WTC11 (cell line): ENCODE measurements at regions not wholly inside any gene's neighbourhood (a gene's known extent, or its start where the extent isn't known, plus 50 kb on each side); places are given as distances from the start of the nearest gene placed in this dataset.

Experiments used
- ATF1 ChIP-seq: sonication (generic); formaldehyde crosslinking; IDR thresholded peaks from 2 replicates; pipeline ENCODE4 v1.8.1; 2023; ENCODE audit warnings: mild to moderate bottlenecking, moderate library complexity, missing genetic modification reagents
- CTCF ChIP-seq: fragments of 200-600 bp; IDR thresholded peaks from 2 replicates; pipeline ENCODE4 v1.8.0; 2022; ENCODE audit warnings: antibody characterized with exemption
- ELF4 ChIP-seq: sonication (generic); formaldehyde crosslinking; IDR thresholded peaks from 2 replicates; pipeline ENCODE4 v1.8.1; 2022; ENCODE audit warnings: low read depth, mild to moderate bottlenecking, moderate library complexity, missing genetic modification reagents
- FOXP4 ChIP-seq: sonication (generic); formaldehyde crosslinking; IDR thresholded peaks from 2 replicates; pipeline ENCODE4 v1.8.0; 2022; ENCODE audit warnings: mild to moderate bottlenecking, missing genetic modification reagents
- IRF2 ChIP-seq: sonication (generic); formaldehyde crosslinking; IDR thresholded peaks from 2 replicates; pipeline ENCODE4 v1.8.0; 2022; ENCODE audit warnings: low read depth, missing genetic modification reagents, borderline replicate concordance
- JUN ChIP-seq: sonication (generic); formaldehyde crosslinking; IDR thresholded peaks from 2 replicates; pipeline ENCODE4 v1.8.0; 2023; ENCODE audit warnings: mild to moderate bottlenecking, missing genetic modification reagents
- MAX ChIP-seq: sonication (generic); formaldehyde crosslinking; IDR thresholded peaks from 2 replicates; pipeline ENCODE4 v1.8.0; 2022; ENCODE audit warnings: mild to moderate bottlenecking, missing genetic modification reagents
- NR1H2 ChIP-seq: sonication (generic); formaldehyde crosslinking; IDR thresholded peaks from 2 replicates; pipeline ENCODE4 v1.9.0; 2021; ENCODE audit warnings: mild to moderate bottlenecking, moderate library complexity, missing genetic modification reagents
- TEAD4 ChIP-seq: sonication (generic); formaldehyde crosslinking; IDR thresholded peaks from 2 replicates; pipeline ENCODE4 v1.8.0; 2022; ENCODE audit warnings: mild to moderate bottlenecking, missing genetic modification reagents
- TF ChIP-seq, protein P1 (sequence below): sonication (generic); formaldehyde crosslinking; conservative IDR thresholded peaks from 2 replicates; pipeline ENCODE4 v1.8.1; 2023; ENCODE audit warnings: mild to moderate bottlenecking, low read depth, missing genetic modification reagents, moderate library complexity
- TF ChIP-seq, protein P2 (sequence below): fragments of 250-450 bp; sonication (Bioruptor Pico); IDR thresholded peaks from 2 replicates; pipeline ENCODE4 v1.9.0; 2021; ENCODE audit warnings: mild to moderate bottlenecking
- TF ChIP-seq, protein P3 (sequence below): sonication (generic); formaldehyde crosslinking; IDR thresholded peaks from 2 replicates; pipeline ENCODE4 v1.8.0; 2022; ENCODE audit warnings: mild to moderate bottlenecking, missing genetic modification reagents

DNA sequence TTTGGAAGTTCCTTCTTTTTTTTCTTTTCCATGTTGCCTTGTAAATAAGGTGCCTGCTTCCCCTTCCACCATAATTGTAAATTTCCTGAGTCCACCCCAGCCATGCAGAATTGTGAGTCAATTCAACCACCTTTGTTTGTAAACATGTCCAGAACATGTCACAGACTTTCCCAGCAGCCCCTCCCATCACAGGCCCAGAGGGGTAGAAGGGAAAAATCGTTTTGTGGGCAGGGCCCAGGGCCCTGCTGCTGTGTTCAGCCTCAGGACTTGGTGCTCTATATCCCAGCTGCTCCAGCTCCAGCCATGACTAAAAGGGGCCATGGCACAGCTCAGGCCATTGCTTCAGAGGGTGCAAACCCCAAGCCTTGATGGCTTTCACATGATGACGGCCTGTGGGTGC, 384.6 kb upstream of the NCAM2 start:
- TF ChIP-seq CTCF, result no peak
- no peak for TF ChIP-seq ELF4 (CRISPR knock-in tag)
- no peak for TF ChIP-seq TEAD4 (CRISPR knock-in tag)
- no peak for TF ChIP-seq IRF2 (CRISPR knock-in tag)
- TF ChIP-seq JUN (CRISPR knock-in tag), result no peak
- TF ChIP-seq, protein P1, sequence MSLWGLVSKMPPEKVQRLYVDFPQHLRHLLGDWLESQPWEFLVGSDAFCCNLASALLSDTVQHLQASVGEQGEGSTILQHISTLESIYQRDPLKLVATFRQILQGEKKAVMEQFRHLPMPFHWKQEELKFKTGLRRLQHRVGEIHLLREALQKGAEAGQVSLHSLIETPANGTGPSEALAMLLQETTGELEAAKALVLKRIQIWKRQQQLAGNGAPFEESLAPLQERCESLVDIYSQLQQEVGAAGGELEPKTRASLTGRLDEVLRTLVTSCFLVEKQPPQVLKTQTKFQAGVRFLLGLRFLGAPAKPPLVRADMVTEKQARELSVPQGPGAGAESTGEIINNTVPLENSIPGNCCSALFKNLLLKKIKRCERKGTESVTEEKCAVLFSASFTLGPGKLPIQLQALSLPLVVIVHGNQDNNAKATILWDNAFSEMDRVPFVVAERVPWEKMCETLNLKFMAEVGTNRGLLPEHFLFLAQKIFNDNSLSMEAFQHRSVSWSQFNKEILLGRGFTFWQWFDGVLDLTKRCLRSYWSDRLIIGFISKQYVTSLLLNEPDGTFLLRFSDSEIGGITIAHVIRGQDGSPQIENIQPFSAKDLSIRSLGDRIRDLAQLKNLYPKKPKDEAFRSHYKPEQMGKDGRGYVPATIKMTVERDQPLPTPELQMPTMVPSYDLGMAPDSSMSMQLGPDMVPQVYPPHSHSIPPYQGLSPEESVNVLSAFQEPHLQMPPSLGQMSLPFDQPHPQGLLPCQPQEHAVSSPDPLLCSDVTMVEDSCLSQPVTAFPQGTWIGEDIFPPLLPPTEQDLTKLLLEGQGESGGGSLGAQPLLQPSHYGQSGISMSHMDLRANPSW (CRISPR knock-in tag), result no peak
- TF ChIP-seq, protein P2, sequence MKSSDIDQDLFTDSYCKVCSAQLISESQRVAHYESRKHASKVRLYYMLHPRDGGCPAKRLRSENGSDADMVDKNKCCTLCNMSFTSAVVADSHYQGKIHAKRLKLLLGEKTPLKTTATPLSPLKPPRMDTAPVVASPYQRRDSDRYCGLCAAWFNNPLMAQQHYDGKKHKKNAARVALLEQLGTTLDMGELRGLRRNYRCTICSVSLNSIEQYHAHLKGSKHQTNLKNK (CRISPR knock-in tag), result no peak
- TF ChIP-seq FOXP4 (CRISPR knock-in tag), result no peak
- no peak for TF ChIP-seq MAX (CRISPR knock-in tag)
- TF ChIP-seq, protein P3, sequence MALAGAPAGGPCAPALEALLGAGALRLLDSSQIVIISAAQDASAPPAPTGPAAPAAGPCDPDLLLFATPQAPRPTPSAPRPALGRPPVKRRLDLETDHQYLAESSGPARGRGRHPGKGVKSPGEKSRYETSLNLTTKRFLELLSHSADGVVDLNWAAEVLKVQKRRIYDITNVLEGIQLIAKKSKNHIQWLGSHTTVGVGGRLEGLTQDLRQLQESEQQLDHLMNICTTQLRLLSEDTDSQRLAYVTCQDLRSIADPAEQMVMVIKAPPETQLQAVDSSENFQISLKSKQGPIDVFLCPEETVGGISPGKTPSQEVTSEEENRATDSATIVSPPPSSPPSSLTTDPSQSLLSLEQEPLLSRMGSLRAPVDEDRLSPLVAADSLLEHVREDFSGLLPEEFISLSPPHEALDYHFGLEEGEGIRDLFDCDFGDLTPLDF (CRISPR knock-in tag), result no peak
- no peak for TF ChIP-seq NR1H2 (CRISPR knock-in tag)
- TF ChIP-seq ATF1 (CRISPR knock-in tag), result no peak
